Jurkat, Clone E6-1 (cell line): ENCODE measurements at regions not wholly inside any gene's neighbourhood (a gene's known extent, or its start where the extent isn't known, plus 50 kb on each side); places are given as distances from the start of the nearest gene placed in this dataset.

ENCODE experiments used
- DNase-seq: peaks from one replicate; pipeline ENCODE4 v3.0.0-alpha.2; 2011; ENCODE audit warnings: low read depth, low spot score
- H3K4me3 ChIP-seq: 2 replicates; pipeline ENCODE4 v1.5.1; 2011; ENCODE audit warnings: mild to moderate bottlenecking, low read length, control low read depth, moderate library complexity

GRCh38 chr19:27770095-27770494, 1442.9 kb downstream of the UQCRFS1 start:
- H3K4me3 ChIP-seq, result no peak overlapping the region
- DNase-seq, result no peak

GRCh38 chr19:27767234-27767633, 1445.7 kb downstream of the UQCRFS1 start:
- no peak overlapping the region for H3K4me3 ChIP-seq
- DNase-seq, result no peak

- no peak for DNase-seq
- no peak overlapping the region for H3K4me3 ChIP-seq
These were observed 1446.8 kb downstream of the UQCRFS1 start for GRCh38 chr19:27765912-27766725.

- no peak overlapping the region for H3K4me3 ChIP-seq
These were observed 1447.6 kb downstream of the UQCRFS1 start for GRCh38 chr19:27765397-27765796.

GRCh38 chr19:27764186-27764804, 1448.7 kb downstream of the UQCRFS1 start:
- H3K4me3 ChIP-seq, result no peak overlapping the region
- DNase-seq, result no peak

More at GRCh38 chr19:27765397-27765796, 1447.6 kb downstream of the UQCRFS1 start:
- no peak for DNase-seq

GRCh38 chr19:27762933-27763332, 1450.0 kb downstream of the UQCRFS1 start:
- no peak for DNase-seq
- H3K4me3 ChIP-seq, result no peak overlapping the region

GRCh38 chr19:27759896-27760295, 1453.1 kb downstream of the UQCRFS1 start:
- DNase-seq, result no peak
- H3K4me3 ChIP-seq, result no peak overlapping the region

- H3K4me3 ChIP-seq, result no peak overlapping the region
- no peak for DNase-seq
These were observed 1454.1 kb downstream of the UQCRFS1 start for GRCh38 chr19:27758626-27759505.

GRCh38 chr19:27754700-27755099, 1458.3 kb downstream of the UQCRFS1 start:
- H3K4me3 ChIP-seq, result no peak overlapping the region
- DNase-seq, result no peak

- no peak overlapping the region for H3K4me3 ChIP-seq
These were observed 1459.3 kb downstream of the UQCRFS1 start for GRCh38 chr19:27753622-27754021.

GRCh38 chr19:27752530-27753184, 1460.3 kb downstream of the UQCRFS1 start:
- DNase-seq, result no peak
- no peak overlapping the region for H3K4me3 ChIP-seq

More at GRCh38 chr19:27753622-27754021, 1459.3 kb downstream of the UQCRFS1 start:
- no peak for DNase-seq

GRCh38 chr19:27751044-27751391, 1461.9 kb downstream of the UQCRFS1 start:
- DNase-seq, result no peak
- no peak overlapping the region for H3K4me3 ChIP-seq

GRCh38 chr19:27750391-27751043, 1462.4 kb downstream of the UQCRFS1 start:
- H3K4me3 ChIP-seq, result no peak overlapping the region
- no peak for DNase-seq

- DNase-seq, result no peak
- H3K4me3 ChIP-seq, result no peak overlapping the region
These were observed 1464.3 kb downstream of the UQCRFS1 start for GRCh38 chr19:27748551-27749152.

- H3K4me3 ChIP-seq, result no peak overlapping the region
- DNase-seq, result no peak
These were observed 1466.1 kb downstream of the UQCRFS1 start for GRCh38 chr19:27746691-27747380.

GRCh38 chr19:27745978-27746542, 1466.9 kb downstream of the UQCRFS1 start:
- H3K4me3 ChIP-seq, result no peak overlapping the region
- no peak for DNase-seq

GRCh38 chr19:27744926-27745768, 1467.8 kb downstream of the UQCRFS1 start:
- H3K4me3 ChIP-seq, result no peak overlapping the region
- DNase-seq, result no peak
